ENCODE measurements at regions not wholly inside any gene's neighbourhood (a gene's known extent, or its start where the extent isn't known, plus 50 kb on each side); places are given as distances from the start of the nearest gene placed in this dataset.

GRCh38 chr13:90532861-90533492 lies 814.5 kb upstream of the MIR17HG start:
- H3K36me3 ChIP-seq (ENCODE audit: control insufficient read depth in 1 of 2, insufficient read depth in 2 of 2, low read length in 2 of 2), result no peaks in the 10 kb centered on the region
- TF ChIP-seq ATF3 (IDR thresholded peaks at IDR 0.05) (no peak), FOSL1 (IDR thresholded peaks at IDR 0.05; ENCODE audit: low read depth) (no peak), ZNF274 (IDR thresholded peaks at IDR 0.05; ENCODE audit: low read depth, low read length) (no peak), CBX3 (IDR thresholded peaks at IDR 0.05; ENCODE audit: low read depth) (no peak), ZFX (IDR thresholded peaks at IDR 0.05) (no peak), TCF7L2 (IDR thresholded peaks at IDR 0.05; ENCODE audit: borderline replicate concordance, extremely low read depth, insufficient read depth, insufficient read length) (no peak), EZH2phosphoT487 (IDR thresholded peaks at IDR 0.05; ENCODE audit: borderline replicate concordance) (no peak), YY1 (IDR thresholded peaks at IDR 0.05; ENCODE audit: extremely low read depth, insufficient replicate concordance, low read depth, low read length) (no peak), RAD21 (IDR thresholded peaks at IDR 0.05; ENCODE audit: low read depth) (no peak), EZH2 (IDR thresholded peaks at IDR 0.05) (no peak), REST (IDR thresholded peaks at IDR 0.05; ENCODE audit: low read depth) (no peak), SRF (IDR thresholded peaks at IDR 0.05; ENCODE audit: low read depth) (no peak), JUND (IDR thresholded peaks at IDR 0.05) (no peak)
- H3K9ac ChIP-seq (ENCODE audit: low read length), result no peak overlapping the region
- DNase-seq (ENCODE audit: low read depth, low spot score), result no peak
- H3K27me3 ChIP-seq (ENCODE audit: insufficient read depth, low read length), result no peaks in the 10 kb centered on the region
- H2AFZ ChIP-seq (ENCODE audit: low read depth, low read length, poor library complexity, severe bottlenecking), result no peak overlapping the region
- H3K4me2 ChIP-seq (ENCODE audit: low read length), result no peak overlapping the region
- H3K4me3 ChIP-seq (replicated peaks in 1 of 2; ENCODE audit: low read depth in 1 of 2, low read length in 2 of 2), result no peak overlapping the region
- no peaks in the 10 kb centered on the region for H3K9me2 ChIP-seq (ENCODE audit: insufficient read depth)
- H3K79me2 ChIP-seq (ENCODE audit: insufficient read depth, low read length), result no peaks in the 10 kb centered on the region
- ChIA-PET RAD21 (ENCODE audit: low non-redundant PET in 1 of 2, low total read pairs in 2 of 2, uncharacterized antibody in 2 of 2, unreplicated experiment in 2 of 2) (no interaction called here), POLR2A (no interaction called here), CTCF (no interaction called here)
- no peaks in the 10 kb centered on the region for H4K20me1 ChIP-seq (ENCODE audit: insufficient read depth)
- no peaks in the 10 kb centered on the region for H3K4me1 ChIP-seq (ENCODE audit: control insufficient read depth in 1 of 2, insufficient read depth in 2 of 2, low read length in 2 of 2)
- no peak for ATAC-seq
- BruUV-seq (replicated peaks), result no TSS peak
- intact Hi-C loops (cut with micrococcal nuclease), result no loop called here
- H3K9me3 ChIP-seq (ENCODE audit: control insufficient read depth in 1 of 2, insufficient read depth in 1 of 2, low read depth in 1 of 2, low read length in 2 of 2), result no peaks in the 10 kb centered on the region
- H3K27ac ChIP-seq (ENCODE audit: low read depth, low read length), result no peak overlapping the region

All from HCT116 (cell line).